Transverse colon (tissue), 4 donors: ENCODE measurements at regions not wholly inside any gene's neighbourhood (a gene's known extent, or its start where the extent isn't known, plus 50 kb on each side); places are given as distances from the start of the nearest gene placed in this dataset.

Experiments
- CTCF ChIP-seq, 5 experiments: fragments of 200-600 bp in 3 of 5; fragments of 450-650 bp in 2 of 5; sonication (generic) in 3 of 5; IDR thresholded peaks; 1 replicate in 2 of 5; 2 replicates in 3 of 5; pipeline ENCODE4 v1.5.1; 2016 to 2017; ENCODE audit warnings: antibody characterized with exemption in 5 of 5, inconsistent platforms in 3 of 5, mild to moderate bottlenecking in 2 of 5, moderate library complexity in 1 of 5
- POLR2A ChIP-seq: fragments of 450-650 bp; IDR thresholded peaks from one replicate; pipeline ENCODE4 v1.6.1; 2016; ENCODE audit warnings: antibody characterized with exemption, mild to moderate bottlenecking, moderate library complexity
- POLR2AphosphoS5 ChIP-seq, 3 donors: sonication (generic); formaldehyde crosslinking; IDR thresholded peaks; one replicate each; pipeline ENCODE4 v1.6.1; 2016; ENCODE audit warnings: antibody characterized with exemption in 3 of 3

- TF ChIP-seq CTCF (IDR thresholded peaks at IDR 0.05) (no peak), POLR2A (no peak), POLR2AphosphoS5 (IDR thresholded peaks at IDR 0.05) (no peak)
Measured at GRCh38 chr5:15368835-15369234, 131.1 kb upstream of the FBXL7 start.
